ENCODE measurements at regions not wholly inside any gene's neighbourhood (a gene's known extent, or its start where the extent isn't known, plus 50 kb on each side); places are given as distances from the start of the nearest gene placed in this dataset.

GRCh38 chr14:22305607-22306006 lies 283.4 kb downstream of the DAD1 start:
- no peaks in the 10 kb centered on the region for H3K79me2 ChIP-seq (ENCODE audit: insufficient read depth)
- no peak overlapping the region for H3K4me3 ChIP-seq
- in situ Hi-C loops (cut with MboI): no loop called here
- no peak for DNase-seq
- no peak overlapping the region for H3K9ac ChIP-seq
- no peaks in the 10 kb centered on the region for H3F3A ChIP-seq (ENCODE audit: insufficient read depth)
- WGBS, 2 experiments (ENCODE audit: low coverage in 1 of 2, low lambda C conversion rate in 2 of 2, missing lambda C conversion rate in 2 of 2): 57 to 65% methylated on average over 5 of the region's 5 CpGs
- no peaks in the 10 kb centered on the region for H4K20me1 ChIP-seq (ENCODE audit: insufficient read depth)
- no peak for TF ChIP-seq EZH2phosphoT487 (IDR thresholded peaks at IDR 0.05; ENCODE audit: insufficient read depth, low read depth)
- no peak for TF ChIP-seq EZH2 (IDR thresholded peaks at IDR 0.05; ENCODE audit: insufficient read depth, poor library complexity, severe bottlenecking)
- H3K9me2 ChIP-seq (ENCODE audit: insufficient read depth): no peaks in the 10 kb centered on the region
- peaks cover 26% of the 10 kb centered on the region for H3K27me3 ChIP-seq (replicated peaks; ENCODE audit: insufficient read depth)
- H3K4me2 ChIP-seq (ENCODE audit: unreplicated experiment): no peak overlapping the region
- no peaks in the 10 kb centered on the region for H3K36me3 ChIP-seq (ENCODE audit: low read depth)
- H3K9me3 ChIP-seq (ENCODE audit: low read depth): no peaks in the 10 kb centered on the region
- H2AFZ ChIP-seq: no peak overlapping the region
- no peaks in the 10 kb centered on the region for H3K4me1 ChIP-seq (ENCODE audit: insufficient read depth)
- H3K27ac ChIP-seq: no peak overlapping the region

GRCh38 chr14:22304326-22304725 lies 284.7 kb downstream of the DAD1 start:
- Histone ChIP-seq H3K9me3 (ENCODE audit: low read depth) (no peaks in the 10 kb centered on the region), H3K9ac (no peak overlapping the region), H3K27ac (no peak overlapping the region), H3K4me1 (ENCODE audit: insufficient read depth) (no peaks in the 10 kb centered on the region), H3K9me2 (ENCODE audit: insufficient read depth) (no peaks in the 10 kb centered on the region), H3K4me3 (no peak overlapping the region), H2AFZ (no peak overlapping the region), H3K27me3 (replicated peaks; ENCODE audit: insufficient read depth) (peaks cover 26% of the 10 kb centered on the region), H3K36me3 (ENCODE audit: low read depth) (no peaks in the 10 kb centered on the region), H4K20me1 (ENCODE audit: insufficient read depth) (no peaks in the 10 kb centered on the region), H3K79me2 (ENCODE audit: insufficient read depth) (no peaks in the 10 kb centered on the region), H3F3A (ENCODE audit: insufficient read depth) (no peaks in the 10 kb centered on the region), H3K4me2 (ENCODE audit: unreplicated experiment) (no peak overlapping the region)
- in situ Hi-C loops (cut with MboI): no loop called here
- TF ChIP-seq EZH2phosphoT487 (IDR thresholded peaks at IDR 0.05; ENCODE audit: insufficient read depth, low read depth): no peak
- TF ChIP-seq EZH2 (IDR thresholded peaks at IDR 0.05; ENCODE audit: insufficient read depth, poor library complexity, severe bottlenecking): no peak
- DNase-seq: no peak
- 55 to 62% methylated on average over 6 of the region's 6 CpGs for WGBS, 2 experiments (ENCODE audit: low coverage in 1 of 2, low lambda C conversion rate in 2 of 2, missing lambda C conversion rate in 2 of 2)

DNA sequence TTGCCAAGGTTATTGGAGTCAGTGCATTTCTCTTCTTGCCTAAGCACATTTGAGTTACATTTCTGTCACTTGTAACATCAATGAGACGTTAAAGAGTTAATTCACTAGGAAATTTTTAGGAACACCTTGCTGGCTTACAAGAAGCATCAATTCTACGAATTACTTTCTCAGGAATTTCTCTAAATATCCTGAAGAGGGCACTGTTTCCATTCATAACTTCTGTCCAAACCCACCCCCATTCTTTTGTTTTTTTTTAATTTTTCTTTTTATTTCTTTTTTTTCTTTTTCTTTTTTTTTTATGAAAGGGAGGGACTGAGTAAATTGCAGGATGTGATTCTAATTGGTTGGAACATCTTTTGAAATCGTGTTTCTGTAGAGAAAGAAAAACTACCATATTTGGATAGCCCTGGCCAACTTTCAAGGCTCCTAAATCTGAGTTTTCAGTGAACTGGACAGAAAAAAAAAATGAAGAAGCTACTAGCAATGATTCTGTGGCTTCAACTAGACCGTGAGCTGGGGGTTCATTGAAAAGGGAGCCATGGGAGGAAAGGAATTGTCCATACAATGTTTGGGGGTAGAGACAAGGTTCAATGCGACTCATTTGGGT lies 285.3 kb downstream of the DAD1 start:
- in situ Hi-C loops (cut with MboI): no loop called here
- Histone ChIP-seq H3K4me3 (no peak overlapping the region), H3K4me2 (ENCODE audit: unreplicated experiment) (no peak overlapping the region), H3K9me3 (ENCODE audit: low read depth) (no peaks in the 10 kb centered on the region), H4K20me1 (ENCODE audit: insufficient read depth) (no peaks in the 10 kb centered on the region), H3K4me1 (ENCODE audit: insufficient read depth) (no peaks in the 10 kb centered on the region), H3K27ac (no peak overlapping the region), H3K36me3 (ENCODE audit: low read depth) (no peaks in the 10 kb centered on the region), H3K9me2 (ENCODE audit: insufficient read depth) (no peaks in the 10 kb centered on the region), H2AFZ (no peak overlapping the region), H3F3A (ENCODE audit: insufficient read depth) (no peaks in the 10 kb centered on the region), H3K27me3 (replicated peaks; ENCODE audit: insufficient read depth) (peaks cover 26% of the 10 kb centered on the region), H3K9ac (no peak overlapping the region), H3K79me2 (ENCODE audit: insufficient read depth) (no peaks in the 10 kb centered on the region)
- TF ChIP-seq EZH2phosphoT487 (IDR thresholded peaks at IDR 0.05; ENCODE audit: insufficient read depth, low read depth) (no peak), EZH2 (IDR thresholded peaks at IDR 0.05; ENCODE audit: insufficient read depth, poor library complexity, severe bottlenecking) (no peak)
- DNase-seq: peak; percentile 48
- WGBS, 2 experiments (ENCODE audit: low coverage in 1 of 2, low lambda C conversion rate in 2 of 2, missing lambda C conversion rate in 2 of 2): 21 to 22% methylated on average over 5 of the region's 5 CpGs

- no peak overlapping the region for H3K4me2 ChIP-seq (ENCODE audit: unreplicated experiment)
Observed at GRCh38 chr14:22300646-22301045, 288.4 kb downstream of the DAD1 start.

More at GRCh38 chr14:22300646-22301045, 288.4 kb downstream of the DAD1 start:
- DNase-seq: no peak
- no peaks in the 10 kb centered on the region for H3K79me2 ChIP-seq (ENCODE audit: insufficient read depth)
- no peak overlapping the region for H3K27ac ChIP-seq
- H3K9me3 ChIP-seq (ENCODE audit: low read depth): no peaks in the 10 kb centered on the region
- no peaks in the 10 kb centered on the region for H4K20me1 ChIP-seq (ENCODE audit: insufficient read depth)
- TF ChIP-seq EZH2phosphoT487 (IDR thresholded peaks at IDR 0.05; ENCODE audit: insufficient read depth, low read depth) (no peak), EZH2 (IDR thresholded peaks at IDR 0.05; ENCODE audit: insufficient read depth, poor library complexity, severe bottlenecking) (no peak)
- H2AFZ ChIP-seq: no peak overlapping the region
- in situ Hi-C loops (cut with MboI): no loop called here
- WGBS, 2 experiments (ENCODE audit: low coverage in 1 of 2, low lambda C conversion rate in 2 of 2, missing lambda C conversion rate in 2 of 2): 39 to 45% methylated on average over 2 of the region's 2 CpGs
- H3K9me2 ChIP-seq (ENCODE audit: insufficient read depth): no peaks in the 10 kb centered on the region
- peaks cover 11% of the 10 kb centered on the region for H3K27me3 ChIP-seq (replicated peaks; ENCODE audit: insufficient read depth)
- no peaks in the 10 kb centered on the region for H3F3A ChIP-seq (ENCODE audit: insufficient read depth)
- no peaks in the 10 kb centered on the region for H3K4me1 ChIP-seq (ENCODE audit: insufficient read depth)
- H3K36me3 ChIP-seq (ENCODE audit: low read depth): no peaks in the 10 kb centered on the region
- H3K4me3 ChIP-seq: no peak overlapping the region
- no peak overlapping the region for H3K9ac ChIP-seq

Data from GM23248 (cell line).